ENCODE measurements at regions not wholly inside any gene's neighbourhood (a gene's known extent, or its start where the extent isn't known, plus 50 kb on each side); places are given as distances from the start of the nearest gene placed in this dataset.

DNA sequence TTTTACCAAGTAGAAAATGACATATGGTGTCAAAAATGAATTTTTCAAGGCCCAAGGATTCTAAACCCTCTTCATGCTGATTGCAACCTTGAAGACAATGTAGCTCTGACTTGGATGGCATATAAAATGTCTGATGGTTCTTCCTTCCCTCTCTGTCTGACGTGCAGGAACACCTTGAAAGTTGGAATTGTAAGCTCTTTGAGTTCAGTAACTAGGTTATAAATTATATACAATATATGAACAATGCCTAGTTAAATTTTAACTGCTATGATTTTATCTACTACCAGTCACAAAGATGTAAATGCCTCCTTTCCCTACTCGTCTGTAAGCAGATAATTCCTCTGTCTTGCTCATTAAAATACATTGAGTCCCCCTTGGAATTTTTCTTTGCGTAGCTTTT lies 89.5 kb upstream of the TMEM17 start:
- FAIRE-seq = no peak

- FAIRE-seq = no peak
Measured at GRCh38 chr2:62593825-62594224, 87.8 kb upstream of the TMEM17 start.

GRCh38 chr2:62591491-62591890 lies 85.5 kb upstream of the TMEM17 start:
- FAIRE-seq = no peak

DNA sequence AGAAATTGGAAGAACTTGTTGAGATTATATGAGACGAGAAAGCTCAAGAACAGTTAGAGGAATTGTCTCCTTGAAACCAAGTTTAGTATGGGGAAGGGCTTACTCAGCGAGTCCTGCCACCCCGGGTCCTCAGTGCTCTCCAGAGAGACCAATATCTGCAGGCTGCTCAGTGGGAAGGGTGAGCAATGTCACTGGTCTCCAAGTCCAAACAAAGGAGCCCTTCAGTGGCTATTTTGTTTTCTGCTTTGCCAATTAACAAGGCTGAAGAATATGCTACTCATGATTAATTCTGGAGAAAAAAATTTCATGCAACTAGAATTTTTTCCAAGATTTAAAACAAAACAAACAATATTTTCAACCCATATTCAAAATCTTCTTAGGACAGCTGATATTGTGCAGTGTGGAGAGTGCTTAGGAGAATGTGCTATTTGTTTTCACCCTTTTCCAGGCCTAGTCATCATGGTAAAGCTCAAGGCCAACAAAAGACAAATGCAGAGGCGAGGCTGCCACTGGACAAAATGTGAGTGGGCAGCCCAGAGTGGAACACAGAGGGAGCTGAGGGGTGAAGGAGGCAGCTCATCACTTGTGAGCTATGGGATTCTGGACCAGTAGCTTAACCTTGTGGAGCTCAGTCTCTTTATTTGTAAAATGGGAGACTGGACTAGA lies 83.8 kb upstream of the TMEM17 start:
- no peak for FAIRE-seq

- FAIRE-seq = no peak
Measured at GRCh38 chr2:62587592-62587991, 81.6 kb upstream of the TMEM17 start.

- FAIRE-seq = no peak
Measured at GRCh38 chr2:62586981-62587380, 81.0 kb upstream of the TMEM17 start.

DNA sequence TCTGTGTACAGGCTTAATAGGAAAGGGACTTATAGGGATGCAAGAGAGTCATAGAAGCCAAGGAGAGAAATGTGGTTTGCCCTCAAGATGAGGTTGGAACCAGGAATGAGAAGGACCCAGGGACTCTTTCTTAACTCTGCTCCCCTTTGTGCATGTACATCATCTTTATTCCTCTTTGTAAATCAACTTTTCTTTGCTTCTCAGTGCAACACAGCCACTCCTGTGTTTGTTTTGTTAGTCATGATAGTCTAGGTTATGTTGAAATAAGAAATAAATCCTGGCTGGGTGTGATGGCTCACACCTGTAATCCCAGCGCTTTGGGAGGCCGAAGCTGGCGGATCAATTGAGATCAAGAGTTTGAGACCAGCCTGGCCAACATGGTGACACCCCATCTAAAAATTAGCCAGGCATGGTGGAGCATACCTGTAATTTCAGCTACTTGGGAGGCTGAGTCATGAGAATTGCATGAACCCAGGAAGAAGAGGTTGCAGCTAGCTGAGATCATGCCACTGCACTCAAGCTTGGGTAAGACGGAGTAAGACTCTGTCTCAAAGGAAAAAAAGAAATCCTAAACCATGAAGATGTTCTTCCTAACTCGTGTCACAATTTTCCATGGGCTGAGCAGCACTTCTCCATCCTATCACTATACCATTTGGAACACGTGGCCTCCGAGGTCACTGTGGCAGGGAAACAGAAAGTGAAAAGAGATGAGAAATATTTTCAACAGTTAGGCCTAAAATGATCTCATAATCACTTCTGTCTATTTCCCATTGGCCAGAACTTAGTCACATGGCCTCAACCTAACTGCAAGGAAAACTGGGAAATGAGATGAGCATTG lies 73.0 kb upstream of the TMEM17 start:
- FAIRE-seq = no peak

DNA sequence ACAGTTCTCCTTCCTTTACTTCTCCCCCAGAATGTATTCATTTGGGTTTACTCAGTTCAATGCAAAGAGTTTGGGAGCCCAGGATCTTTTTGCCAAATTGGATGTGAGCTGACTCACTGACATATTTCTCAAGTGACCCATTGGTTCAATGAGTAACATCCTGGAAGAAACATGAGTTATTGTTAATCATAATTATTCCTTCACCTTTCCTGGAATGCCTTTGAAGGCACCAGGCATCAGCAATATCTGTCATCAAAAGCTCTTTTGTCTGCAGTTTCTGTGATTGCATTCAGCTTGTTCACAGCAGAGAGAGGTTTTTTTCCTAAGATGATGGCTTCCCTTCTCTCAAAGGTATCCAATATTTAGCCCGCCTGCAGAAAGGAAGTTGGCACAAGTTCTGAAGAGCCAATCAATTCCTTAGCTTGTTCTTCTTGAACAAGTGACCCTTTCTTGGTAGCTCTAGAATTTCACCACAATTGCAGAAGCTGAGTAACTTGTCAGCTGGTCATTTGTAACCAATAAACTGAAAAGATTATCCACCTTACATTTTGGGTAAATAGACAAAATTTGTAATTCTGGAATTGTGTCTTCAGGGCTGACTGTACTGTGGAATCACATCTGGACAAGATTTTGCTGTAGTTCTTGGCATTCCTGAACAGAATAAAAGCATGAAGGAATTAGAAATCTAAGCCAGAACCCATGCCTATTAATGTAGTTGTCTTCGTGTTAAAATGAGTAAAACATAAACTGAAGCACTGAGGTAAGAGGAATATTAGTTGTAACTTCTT lies 72.2 kb upstream of the TMEM17 start:
- FAIRE-seq = no peak

DNA sequence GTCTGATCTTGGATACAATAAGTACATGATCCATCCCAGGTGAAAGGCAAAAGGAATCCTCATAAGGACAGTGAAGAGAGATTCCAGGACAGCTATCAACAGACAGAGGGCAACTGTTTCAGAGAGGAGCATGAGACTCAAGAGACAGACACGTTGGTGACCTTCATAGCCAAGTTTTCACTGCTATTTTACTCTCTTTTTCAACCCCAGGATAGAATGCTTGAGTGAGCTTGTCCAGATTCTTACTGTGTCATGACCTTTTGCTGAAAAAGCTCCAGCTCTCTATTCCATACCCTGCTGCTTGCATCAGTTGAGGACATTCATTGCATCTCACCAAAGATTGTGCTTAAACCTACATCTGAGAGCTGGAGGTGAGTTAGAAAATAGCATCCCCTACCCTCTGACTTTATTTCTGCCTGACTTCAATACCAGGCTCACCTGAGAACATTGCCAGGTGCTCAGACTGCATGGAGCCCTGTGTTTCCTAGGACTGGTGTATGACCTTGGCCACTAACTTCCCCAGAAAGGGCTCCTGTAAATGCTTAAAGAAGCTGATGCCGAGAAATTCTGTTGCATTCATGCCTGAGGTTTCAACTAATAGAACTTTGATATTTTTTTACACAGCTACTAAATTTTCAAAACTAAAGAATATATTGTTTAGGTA lies 70.4 kb upstream of the TMEM17 start:
- no peak for FAIRE-seq

GRCh38 chr2:62573936-62574335 lies 67.9 kb upstream of the TMEM17 start:
- no peak for FAIRE-seq

GRCh38 chr2:62573137-62573731 lies 67.2 kb upstream of the TMEM17 start:
- FAIRE-seq = no peak

GRCh38 chr2:62570861-62571698 lies 65.1 kb upstream of the TMEM17 start:
- no peak for FAIRE-seq

- FAIRE-seq = no peak
Measured at GRCh38 chr2:62569907-62570841, 64.2 kb upstream of the TMEM17 start.

DNA sequence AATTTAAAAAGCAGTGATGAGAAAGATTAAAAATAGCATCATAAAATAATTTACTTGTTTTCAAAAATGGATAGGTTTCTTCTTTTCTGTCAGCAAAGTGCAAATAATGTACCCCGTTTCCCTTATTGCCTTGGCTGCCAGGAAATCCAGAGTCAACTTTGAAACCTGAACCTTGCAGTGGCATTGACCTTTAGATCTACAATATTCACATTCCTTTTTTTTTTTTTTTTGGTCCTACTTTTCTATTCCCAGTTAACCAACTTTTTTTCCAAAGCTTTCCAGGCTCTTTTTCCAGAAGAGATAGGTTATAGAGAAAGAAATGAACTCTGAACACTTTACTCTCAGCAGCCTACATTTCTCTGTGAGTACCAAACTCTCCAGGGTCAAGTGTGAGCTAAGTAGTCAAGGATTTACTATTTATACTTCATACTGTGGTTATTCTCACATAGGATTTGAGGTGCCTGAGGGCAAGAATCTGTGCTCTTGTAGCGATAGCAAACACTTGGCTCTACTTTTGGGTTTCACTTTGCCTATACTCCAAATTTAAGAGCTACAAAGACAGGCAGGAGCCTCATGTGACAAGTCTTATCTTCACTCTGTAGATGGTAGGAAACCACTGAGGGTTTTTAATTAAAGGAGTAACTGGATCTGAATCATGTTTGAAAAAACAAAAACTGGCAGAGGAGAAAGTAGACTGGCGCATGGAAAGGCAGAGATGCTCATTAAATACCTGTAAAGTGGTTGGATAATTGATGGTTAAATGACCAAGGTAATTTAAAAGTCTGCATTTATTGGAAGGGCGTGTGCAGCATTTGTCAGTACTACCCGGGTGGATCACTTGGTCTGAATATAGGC lies 63.2 kb upstream of the TMEM17 start:
- FAIRE-seq = peak; percentile 95

- no peak for FAIRE-seq
Measured at GRCh38 chr2:62568074-62568473, 62.1 kb upstream of the TMEM17 start.

GRCh38 chr2:62567669-62568068 lies 61.7 kb upstream of the TMEM17 start:
- FAIRE-seq = no peak

DNA sequence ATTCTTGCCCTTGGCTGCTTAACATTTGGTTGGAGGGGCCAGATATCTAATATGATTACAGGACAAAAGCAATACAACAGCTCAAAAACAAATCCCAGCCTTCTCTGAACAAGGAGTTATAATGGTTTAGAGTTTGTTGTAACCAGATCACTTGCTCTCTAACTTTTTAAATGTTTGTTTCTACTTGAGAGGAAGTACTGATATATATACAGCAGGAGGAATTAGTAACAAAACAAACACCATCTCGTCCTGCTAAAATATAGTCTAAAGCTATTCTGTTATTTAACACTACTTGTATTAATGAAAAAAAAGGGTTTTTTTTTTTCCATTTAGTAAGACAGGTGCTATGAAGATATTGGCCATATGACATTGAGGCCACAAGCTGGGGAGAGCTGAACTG lies 60.9 kb upstream of the TMEM17 start:
- FAIRE-seq = no peak

GRCh38 chr2:62565309-62565908 lies 59.4 kb upstream of the TMEM17 start:
- FAIRE-seq = peak; percentile 36

Data from islet of Langerhans (tissue), 1 donor.